BJ (cell line): ENCODE measurements at regions not wholly inside any gene's neighbourhood (a gene's known extent, or its start where the extent isn't known, plus 50 kb on each side); places are given as distances from the start of the nearest gene placed in this dataset.

Experiments used
- CTCF ChIA-PET: fragments of 350-600 bp; formaldehyde crosslinking; extraction: SDS; loops from one replicate; lab custom pipeline; 2021; ENCODE audit warnings: antibody characterized with exemption, inconsistent platforms; lab: Yijun Ruan, JAX
- POLR2A ChIA-PET: fragments of 300-600 bp; sonication (Branson Sonifier 250); formaldehyde crosslinking; extraction: SDS; loops from one replicate; lab custom pipeline; 2021; ENCODE audit warnings: antibody characterized with exemption; lab: Charles Lee
- DNase-seq: peaks from one replicate; pipeline ENCODE4 v3.0.0-alpha.2; 2011; ENCODE audit warnings: low read depth
- H3K27me3 ChIP-seq: 2 replicates; pipeline ENCODE4 v1.6.0; 2011; ENCODE audit warnings: low read length; ENCODE audit not compliant: control insufficient read depth, insufficient read depth
- H3K36me3 ChIP-seq: 2 replicates; pipeline ENCODE4 v1.5.1; 2011; ENCODE audit warnings: low read length; ENCODE audit not compliant: control insufficient read depth, insufficient read depth
- H3K4me3 ChIP-seq: 2 replicates; pipeline ENCODE4 v1.5.1; 2011; ENCODE audit warnings: low read depth, mild to moderate bottlenecking, control low read depth, low read length
- CTCF ChIP-seq: IDR thresholded peaks from 2 replicates; pipeline ENCODE4 v1.5.1; 2011; ENCODE audit warnings: low read depth, mild to moderate bottlenecking, control low read depth, inconsistent platforms, low read length, moderate library complexity; ENCODE audit not compliant: insufficient read depth

GRCh38 chr11:86193297-86194095 lies 51.1 kb upstream of the EED start:
- peak; percentile 73 for TF ChIP-seq CTCF
- Histone ChIP-seq H3K36me3 (no peaks in the 10 kb centered on the region), H3K4me3 (no peak overlapping the region), H3K27me3 (no peaks in the 10 kb centered on the region; the same call in 1 of the 2 replicates)
- CTCF ChIA-PET, result interaction anchor here (0.6 to 6.0 kb wide), 24 partner anchors 11 to 338 kb away, joined by 3 to 19 read pairs (median 4); partner anchors contain the start of gene CCDC83
- DNase-seq, result no peak
- POLR2A ChIA-PET, result no interaction called here

GRCh38 chr11:86192519-86193257 lies 51.9 kb upstream of the EED start:
- POLR2A ChIA-PET, result no interaction called here

GRCh38 chr11:86191874-86192273 lies 52.7 kb upstream of the EED start:
- Histone ChIP-seq H3K36me3 (no peaks in the 10 kb centered on the region), H3K4me3 (no peak overlapping the region), H3K27me3 (no peaks in the 10 kb centered on the region; the same call in 1 of the 2 replicates)
- no peak for TF ChIP-seq CTCF
- CTCF ChIA-PET, result interaction anchor here (2.1 to 6.0 kb wide), 2 partner anchors 14 to 150 kb away, joined by 4 to 19 read pairs; no protein-coding TSS in a partner anchor
- POLR2A ChIA-PET, result no interaction called here
- DNase-seq, result no peak

More at GRCh38 chr11:86192519-86193257, 51.9 kb upstream of the EED start:
- TF ChIP-seq CTCF, result no peak
- no peaks in the 10 kb centered on the region for H3K36me3 ChIP-seq
- DNase-seq, result no peak
- CTCF ChIA-PET, result interaction anchor here (0.6 to 6.0 kb wide), 17 partner anchors 10 to 338 kb away, joined by 3 to 19 read pairs (median 4); partner anchors contain the start of gene CCDC83
- no peaks in the 10 kb centered on the region; the same call in 1 of the 2 replicates for H3K27me3 ChIP-seq
- no peak overlapping the region for H3K4me3 ChIP-seq

- Histone ChIP-seq H3K4me3 (no peak overlapping the region), H3K27me3 (no peaks in the 10 kb centered on the region), H3K36me3 (no peaks in the 10 kb centered on the region)
- CTCF ChIA-PET, result interaction anchor here (1.4 to 1.8 kb wide), 2 partner anchors 119 to 146 kb away, joined by 4 to 6 read pairs; no protein-coding TSS in a partner anchor
- no peak for DNase-seq
- TF ChIP-seq CTCF, result no peak
- POLR2A ChIA-PET, result no interaction called here
Measured at GRCh38 chr11:86187027-86187426, 57.5 kb upstream of the EED start.

- Histone ChIP-seq H3K4me3 (no peak overlapping the region), H3K36me3 (no peaks in the 10 kb centered on the region), H3K27me3 (no peaks in the 10 kb centered on the region)
- DNase-seq, result no peak
- ChIA-PET POLR2A (no interaction called here), CTCF (interaction anchor here (1.4 to 1.8 kb wide), 2 partner anchors 119 to 145 kb away, joined by 4 to 6 read pairs; no protein-coding TSS in a partner anchor)
- no peak for TF ChIP-seq CTCF
Measured at GRCh38 chr11:86186386-86186785, 58.2 kb upstream of the EED start.
